GM12872 (cell line): ENCODE measurements at regions not wholly inside any gene's neighbourhood (a gene's known extent, or its start where the extent isn't known, plus 50 kb on each side); places are given as distances from the start of the nearest gene placed in this dataset.

Experiments
- TF ChIP-seq, protein P1 (sequence below): IDR thresholded peaks from 3 replicates; pipeline ENCODE4 v1.5.1; 2011; ENCODE audit warnings: low read depth, mild to moderate bottlenecking, low read length, moderate library complexity; ENCODE audit not compliant: insufficient read depth

DNA sequence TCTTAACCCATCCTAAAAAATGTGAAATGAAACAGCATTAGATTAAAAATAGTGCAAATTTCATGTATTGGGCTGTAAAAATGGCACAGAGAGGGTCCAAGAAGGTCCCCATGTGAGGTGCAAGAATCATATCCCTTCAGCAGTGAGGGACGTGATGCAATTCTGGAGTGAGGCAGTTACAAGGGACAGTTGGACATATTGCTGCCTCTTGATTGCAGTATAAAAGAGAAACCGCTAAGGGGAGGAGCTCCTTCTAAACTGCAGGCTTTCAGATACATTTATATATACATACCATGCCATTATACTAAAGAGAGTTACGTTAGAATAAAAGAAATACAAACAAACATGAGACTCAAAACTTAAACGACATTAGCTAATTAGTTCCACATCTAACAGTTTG is 304.2 kb upstream of the CTNNB1 start:
- TF ChIP-seq, protein P1, sequence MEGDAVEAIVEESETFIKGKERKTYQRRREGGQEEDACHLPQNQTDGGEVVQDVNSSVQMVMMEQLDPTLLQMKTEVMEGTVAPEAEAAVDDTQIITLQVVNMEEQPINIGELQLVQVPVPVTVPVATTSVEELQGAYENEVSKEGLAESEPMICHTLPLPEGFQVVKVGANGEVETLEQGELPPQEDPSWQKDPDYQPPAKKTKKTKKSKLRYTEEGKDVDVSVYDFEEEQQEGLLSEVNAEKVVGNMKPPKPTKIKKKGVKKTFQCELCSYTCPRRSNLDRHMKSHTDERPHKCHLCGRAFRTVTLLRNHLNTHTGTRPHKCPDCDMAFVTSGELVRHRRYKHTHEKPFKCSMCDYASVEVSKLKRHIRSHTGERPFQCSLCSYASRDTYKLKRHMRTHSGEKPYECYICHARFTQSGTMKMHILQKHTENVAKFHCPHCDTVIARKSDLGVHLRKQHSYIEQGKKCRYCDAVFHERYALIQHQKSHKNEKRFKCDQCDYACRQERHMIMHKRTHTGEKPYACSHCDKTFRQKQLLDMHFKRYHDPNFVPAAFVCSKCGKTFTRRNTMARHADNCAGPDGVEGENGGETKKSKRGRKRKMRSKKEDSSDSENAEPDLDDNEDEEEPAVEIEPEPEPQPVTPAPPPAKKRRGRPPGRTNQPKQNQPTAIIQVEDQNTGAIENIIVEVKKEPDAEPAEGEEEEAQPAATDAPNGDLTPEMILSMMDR = no peak

DNA sequence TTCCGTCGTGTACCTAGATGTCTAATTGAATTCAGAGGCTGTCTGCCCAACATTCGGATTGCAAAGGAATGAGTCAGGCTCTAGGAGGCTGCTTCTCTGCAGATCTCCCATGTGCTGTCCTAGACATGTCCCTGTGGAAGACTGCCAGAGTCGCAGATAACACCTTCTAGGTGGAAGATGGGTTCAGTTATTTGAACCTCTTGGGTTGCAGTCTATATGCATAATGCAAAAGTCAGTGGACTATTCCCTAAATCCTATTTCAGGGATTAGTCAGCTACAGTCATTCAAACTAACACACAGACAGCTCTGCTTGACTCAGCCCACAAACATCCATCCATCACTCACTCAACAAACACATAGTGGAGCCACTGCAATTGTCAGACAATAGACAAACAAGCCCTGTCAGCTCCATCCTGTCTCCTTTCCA is 300.0 kb upstream of the CTNNB1 start:
- TF ChIP-seq, protein P1 = no peak

DNA sequence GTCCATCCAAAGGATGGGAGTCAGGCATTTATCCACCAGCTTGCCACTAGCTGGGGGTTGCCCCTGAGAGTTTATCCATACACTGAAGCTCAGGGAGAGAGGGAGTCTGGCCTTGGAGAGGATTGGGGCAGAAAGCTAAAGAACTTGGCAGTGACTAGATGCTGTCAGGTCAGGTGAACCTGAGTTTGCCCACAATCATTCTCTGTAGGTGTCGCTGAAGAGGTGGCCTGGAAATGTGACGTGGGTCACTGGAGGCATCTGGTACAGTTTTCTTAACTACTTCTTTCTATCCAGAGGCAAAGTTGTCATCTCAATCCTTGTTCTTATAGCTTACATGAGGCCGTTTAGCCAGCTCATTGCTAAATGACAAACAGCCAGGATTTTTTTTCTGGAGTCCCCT is 298.0 kb upstream of the CTNNB1 start:
- TF ChIP-seq, protein P1 = no peak

DNA sequence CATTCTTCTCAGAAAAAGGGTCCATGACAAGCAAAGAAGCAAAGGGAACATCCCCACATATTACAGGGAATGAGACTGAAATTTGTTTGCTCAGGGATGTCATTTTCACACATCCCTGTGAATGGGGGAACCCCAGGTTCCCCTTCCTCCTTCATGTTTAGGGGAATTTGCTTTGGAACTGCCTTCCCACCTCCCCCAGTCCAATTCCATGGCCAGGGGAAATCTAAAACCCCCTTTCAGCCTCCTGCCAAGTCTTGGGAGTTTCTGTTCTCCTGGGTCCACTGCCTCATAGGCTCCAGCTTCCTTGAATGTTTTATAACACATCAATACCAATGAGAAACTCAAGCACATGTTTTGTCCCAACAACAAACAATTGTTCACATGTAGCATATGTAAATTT is 297.5 kb upstream of the CTNNB1 start:
- TF ChIP-seq, protein P1 = no peak

DNA sequence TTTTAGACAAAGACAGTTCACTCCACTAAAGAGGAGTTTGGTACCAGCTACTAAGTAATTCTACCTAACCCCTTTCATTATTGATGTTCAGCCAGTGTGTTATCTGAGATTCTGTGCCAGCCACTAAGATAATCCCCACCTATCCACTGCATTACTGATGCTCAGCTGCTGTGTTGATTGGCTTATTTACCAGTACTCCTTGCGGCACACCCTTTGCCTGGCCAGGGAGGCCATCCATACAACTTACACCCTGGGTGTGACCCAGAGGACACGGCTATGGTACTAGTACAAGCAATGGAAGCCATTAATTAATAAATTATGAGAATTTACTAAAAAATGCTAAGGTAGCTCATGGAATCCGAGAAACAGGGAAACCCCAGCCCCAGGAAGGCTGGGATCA is 290.7 kb upstream of the CTNNB1 start:
- TF ChIP-seq, protein P1 = no peak

DNA sequence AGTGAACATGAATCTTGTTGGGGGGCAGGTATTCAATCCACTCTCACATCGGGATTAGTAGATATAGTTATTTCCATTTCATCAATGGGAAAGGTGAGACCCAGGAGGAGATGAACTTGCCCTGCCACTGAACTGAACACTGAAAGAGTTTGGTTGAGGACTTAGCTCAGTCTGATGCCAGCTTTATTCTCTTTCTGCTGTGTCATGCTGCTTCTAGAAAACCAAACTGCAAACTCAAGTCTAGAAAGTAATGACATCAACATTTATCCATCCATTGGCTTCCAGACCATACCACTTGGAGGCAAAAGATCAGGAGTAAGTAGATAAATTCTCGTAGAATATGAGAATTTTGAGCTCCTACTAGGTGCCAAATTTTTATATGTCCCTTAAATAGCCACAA is 288.0 kb upstream of the CTNNB1 start:
- TF ChIP-seq, protein P1 = no peak

DNA sequence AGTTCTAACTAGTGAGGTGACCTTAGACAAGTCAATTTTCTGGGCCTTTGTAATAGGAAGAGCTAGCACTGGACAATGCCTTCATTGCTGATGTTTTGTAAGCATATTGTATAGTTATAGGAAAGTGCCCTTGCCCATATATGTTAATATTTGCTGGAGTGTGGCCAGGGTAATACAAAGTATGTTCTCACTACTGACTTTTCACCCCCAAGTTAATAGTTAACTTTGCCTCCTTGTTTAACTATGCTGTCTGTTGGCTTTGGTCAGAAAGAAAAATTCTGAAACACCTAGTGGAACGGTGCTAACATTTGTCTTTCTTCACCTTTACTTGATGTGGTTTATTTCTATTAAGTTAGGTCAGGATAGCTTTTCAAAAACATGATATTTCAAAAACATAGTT is 287.4 kb upstream of the CTNNB1 start:
- TF ChIP-seq, protein P1 = no peak

DNA sequence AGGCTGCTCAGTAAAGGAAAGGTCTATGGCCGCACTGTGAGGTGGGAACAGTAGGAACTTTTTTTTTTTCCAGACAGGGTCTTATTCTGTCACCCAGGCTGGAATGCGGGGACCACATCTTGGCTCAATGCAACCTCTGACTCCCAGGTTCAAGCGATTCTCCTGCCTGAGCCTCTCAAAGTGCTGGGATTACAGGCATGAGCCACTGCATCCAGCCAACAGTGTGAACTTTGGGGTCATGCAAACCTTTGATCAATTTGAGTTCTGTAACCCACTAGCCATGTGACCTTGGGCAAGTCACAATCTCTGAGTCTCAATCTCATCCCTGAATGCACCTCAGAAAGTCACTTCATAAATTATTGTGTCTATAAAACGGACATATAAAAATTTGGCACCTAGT is 286.8 kb upstream of the CTNNB1 start:
- TF ChIP-seq, protein P1 = no peak
